HepG2 (cell line): ENCODE measurements at regions not wholly inside any gene's neighbourhood (a gene's known extent, or its start where the extent isn't known, plus 50 kb on each side); places are given as distances from the start of the nearest gene placed in this dataset.

Source experiments
- ATF3 ChIP-seq: sonication (generic); formaldehyde crosslinking; IDR thresholded peaks from 2 replicates; pipeline ENCODE4 v1.4.0; 2020; ENCODE audit warnings: missing genetic modification reagents
- DBP ChIP-seq: sonication (generic); formaldehyde crosslinking; IDR thresholded peaks from 2 replicates; pipeline ENCODE4 v1.4.0; 2020; ENCODE audit warnings: missing genetic modification reagents; ENCODE audit errors: not compliant biosample characterization
- GABPB1 ChIP-seq: IDR thresholded peaks from 2 replicates; pipeline ENCODE4 v1.6.1; 2016; ENCODE audit warnings: mild to moderate bottlenecking, missing genetic modification reagents, moderate library complexity, missing compliant biosample characterization
- JUN ChIP-seq: sonication (generic); formaldehyde crosslinking; IDR thresholded peaks from 2 replicates; pipeline ENCODE4 v1.4.0; 2020; ENCODE audit warnings: mild to moderate bottlenecking, missing genetic modification reagents
- KDM5B ChIP-seq: sonication (generic); formaldehyde crosslinking; IDR thresholded peaks from 2 replicates; pipeline ENCODE4 v1.4.0; 2020; ENCODE audit warnings: missing genetic modification reagents, mild to moderate bottlenecking, borderline replicate concordance
- MEIS1 ChIP-seq: sonication (generic); formaldehyde crosslinking; IDR thresholded peaks from 2 replicates; pipeline ENCODE4 v1.9.0; 2021; ENCODE audit warnings: mild to moderate bottlenecking, missing genetic modification reagents, moderate library complexity, borderline replicate concordance
- POLR2AphosphoS5 ChIP-seq: IDR thresholded peaks from 2 replicates; pipeline ENCODE4 v1.6.1; 2012; ENCODE audit warnings: low read depth, low read length
- YY1 ChIP-seq: IDR thresholded peaks from 2 replicates; pipeline ENCODE4 v1.6.1; 2011; ENCODE audit warnings: low read length, low read depth, moderate library complexity, mild to moderate bottlenecking; ENCODE audit not compliant: insufficient read depth, insufficient replicate concordance
- ZBTB33 ChIP-seq: sonication (generic); formaldehyde crosslinking; IDR thresholded peaks from 2 replicates; pipeline ENCODE4 v1.4.0; 2020; ENCODE audit warnings: missing genetic modification reagents
- ZNF780A ChIP-seq: sonication (generic); formaldehyde crosslinking; IDR thresholded peaks from 2 replicates; pipeline ENCODE4 v1.8.0; 2022; ENCODE audit warnings: mild to moderate bottlenecking, missing genetic modification reagents, moderate library complexity
- TF ChIP-seq, protein P1 (sequence below): sonication (generic); formaldehyde crosslinking; IDR thresholded peaks from 2 replicates; pipeline ENCODE4 v1.4.0; 2020; ENCODE audit warnings: missing genetic modification reagents, borderline replicate concordance
- TF ChIP-seq, protein P2 (sequence below): sonication (generic); formaldehyde crosslinking; IDR thresholded peaks from 2 replicates; pipeline ENCODE4 v1.5.0; 2020; ENCODE audit warnings: mild to moderate bottlenecking, missing genetic modification reagents, moderate library complexity

DNA sequence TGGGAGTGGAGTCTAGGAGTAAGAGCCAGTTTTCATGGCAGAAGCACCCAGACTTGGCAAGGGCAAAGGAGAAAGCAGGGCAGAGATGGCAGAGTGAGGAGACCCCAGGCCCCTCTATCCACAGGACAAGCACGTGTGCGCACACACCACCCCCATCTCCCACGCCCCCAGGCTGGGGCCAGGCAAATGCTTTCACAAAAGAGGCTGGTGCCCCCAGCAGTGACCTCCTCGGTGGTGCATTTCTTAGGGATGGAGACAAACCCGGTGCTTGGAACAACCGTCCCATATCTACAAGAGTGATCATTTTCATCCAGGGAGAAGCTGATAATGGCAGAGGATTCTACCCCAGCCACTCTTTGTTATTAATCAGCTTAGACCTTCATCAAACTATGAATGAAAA is 62.0 kb downstream of the KCNF1 start:
- no peak for TF ChIP-seq YY1
- TF ChIP-seq, protein P1, sequence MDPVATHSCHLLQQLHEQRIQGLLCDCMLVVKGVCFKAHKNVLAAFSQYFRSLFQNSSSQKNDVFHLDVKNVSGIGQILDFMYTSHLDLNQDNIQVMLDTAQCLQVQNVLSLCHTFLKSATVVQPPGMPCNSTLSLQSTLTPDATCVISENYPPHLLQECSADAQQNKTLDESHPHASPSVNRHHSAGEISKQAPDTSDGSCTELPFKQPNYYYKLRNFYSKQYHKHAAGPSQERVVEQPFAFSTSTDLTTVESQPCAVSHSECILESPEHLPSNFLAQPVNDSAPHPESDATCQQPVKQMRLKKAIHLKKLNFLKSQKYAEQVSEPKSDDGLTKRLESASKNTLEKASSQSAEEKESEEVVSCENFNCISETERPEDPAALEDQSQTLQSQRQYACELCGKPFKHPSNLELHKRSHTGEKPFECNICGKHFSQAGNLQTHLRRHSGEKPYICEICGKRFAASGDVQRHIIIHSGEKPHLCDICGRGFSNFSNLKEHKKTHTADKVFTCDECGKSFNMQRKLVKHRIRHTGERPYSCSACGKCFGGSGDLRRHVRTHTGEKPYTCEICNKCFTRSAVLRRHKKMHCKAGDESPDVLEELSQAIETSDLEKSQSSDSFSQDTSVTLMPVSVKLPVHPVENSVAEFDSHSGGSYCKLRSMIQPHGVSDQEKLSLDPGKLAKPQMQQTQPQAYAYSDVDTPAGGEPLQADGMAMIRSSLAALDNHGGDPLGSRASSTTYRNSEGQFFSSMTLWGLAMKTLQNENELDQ = no peak
- no peak for TF ChIP-seq KDM5B (CRISPR knock-in tag)
- no peak for TF ChIP-seq POLR2AphosphoS5
- TF ChIP-seq, protein P2, sequence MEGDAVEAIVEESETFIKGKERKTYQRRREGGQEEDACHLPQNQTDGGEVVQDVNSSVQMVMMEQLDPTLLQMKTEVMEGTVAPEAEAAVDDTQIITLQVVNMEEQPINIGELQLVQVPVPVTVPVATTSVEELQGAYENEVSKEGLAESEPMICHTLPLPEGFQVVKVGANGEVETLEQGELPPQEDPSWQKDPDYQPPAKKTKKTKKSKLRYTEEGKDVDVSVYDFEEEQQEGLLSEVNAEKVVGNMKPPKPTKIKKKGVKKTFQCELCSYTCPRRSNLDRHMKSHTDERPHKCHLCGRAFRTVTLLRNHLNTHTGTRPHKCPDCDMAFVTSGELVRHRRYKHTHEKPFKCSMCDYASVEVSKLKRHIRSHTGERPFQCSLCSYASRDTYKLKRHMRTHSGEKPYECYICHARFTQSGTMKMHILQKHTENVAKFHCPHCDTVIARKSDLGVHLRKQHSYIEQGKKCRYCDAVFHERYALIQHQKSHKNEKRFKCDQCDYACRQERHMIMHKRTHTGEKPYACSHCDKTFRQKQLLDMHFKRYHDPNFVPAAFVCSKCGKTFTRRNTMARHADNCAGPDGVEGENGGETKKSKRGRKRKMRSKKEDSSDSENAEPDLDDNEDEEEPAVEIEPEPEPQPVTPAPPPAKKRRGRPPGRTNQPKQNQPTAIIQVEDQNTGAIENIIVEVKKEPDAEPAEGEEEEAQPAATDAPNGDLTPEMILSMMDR (CRISPR knock-in tag) = no peak
- no peak for TF ChIP-seq ZNF780A (CRISPR knock-in tag)
- TF ChIP-seq DBP (CRISPR knock-in tag) = no peak
- TF ChIP-seq MEIS1 (CRISPR knock-in tag) = no peak
- no peak for TF ChIP-seq ATF3 (CRISPR knock-in tag)
- no peak for TF ChIP-seq ZBTB33 (CRISPR knock-in tag)
- no peak for TF ChIP-seq JUN (CRISPR knock-in tag)
- no peak for TF ChIP-seq GABPB1
